NK-92 treated with Interleukin-12 subunit alpha and Interleukin-12 subunit beta, amount 100 ng/mL, for 24 hours (cell line): ENCODE measurements at regions not wholly inside any gene's neighbourhood (a gene's known extent, or its start where the extent isn't known, plus 50 kb on each side); places are given as distances from the start of the nearest gene placed in this dataset.
"Not testable (repeated sequence)": the region's sequence is repeated elsewhere in the genome, so short reads cannot be mapped to it uniquely, and the experiment has no call there.

Experiments
- DNase-seq: peaks from one replicate; lab custom pipeline; 2025; lab: John Stamatoyannopoulos, UW

DNA sequence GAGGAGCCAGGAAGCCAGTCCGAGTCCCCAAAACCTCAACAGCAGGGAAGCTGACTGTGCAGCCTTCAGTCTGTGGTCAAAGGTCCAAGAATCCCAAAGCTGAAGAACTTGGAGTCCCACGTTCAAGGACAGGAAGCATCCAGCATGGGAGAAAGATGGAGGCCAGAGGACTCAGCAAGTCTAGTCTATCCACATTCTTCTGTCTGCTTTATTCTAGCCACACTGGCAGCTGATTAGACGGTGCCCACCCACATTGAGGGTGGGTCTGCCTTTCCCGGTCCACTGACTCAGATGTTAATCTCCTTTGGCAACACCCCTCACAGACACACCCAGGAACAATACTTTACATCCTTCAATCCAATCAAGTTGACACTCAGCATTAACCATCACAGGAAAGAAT is 456.5 kb upstream of the TMEM132C start:
- DNase-seq = not testable (repeated sequence)

DNA sequence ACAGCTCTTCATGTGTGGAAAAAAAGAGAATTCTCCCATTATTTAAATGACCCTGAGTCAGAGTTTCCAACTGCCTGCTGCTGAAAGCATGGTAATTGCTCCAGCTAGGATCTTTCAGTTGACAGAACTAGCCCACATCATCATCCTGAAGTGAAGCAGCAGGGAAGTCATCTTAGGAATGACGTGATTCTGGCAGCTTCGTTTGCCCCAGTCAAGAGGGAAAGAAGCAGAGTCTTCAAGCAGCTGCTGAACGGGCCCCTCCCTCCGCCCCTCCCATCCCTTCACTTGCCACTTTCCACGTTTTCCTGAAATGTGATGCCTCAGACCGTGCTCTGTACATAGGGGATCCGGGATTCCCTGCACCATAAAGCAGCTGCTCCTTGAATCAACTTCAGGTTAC is 455.0 kb upstream of the TMEM132C start:
- DNase-seq = no peak

DNA sequence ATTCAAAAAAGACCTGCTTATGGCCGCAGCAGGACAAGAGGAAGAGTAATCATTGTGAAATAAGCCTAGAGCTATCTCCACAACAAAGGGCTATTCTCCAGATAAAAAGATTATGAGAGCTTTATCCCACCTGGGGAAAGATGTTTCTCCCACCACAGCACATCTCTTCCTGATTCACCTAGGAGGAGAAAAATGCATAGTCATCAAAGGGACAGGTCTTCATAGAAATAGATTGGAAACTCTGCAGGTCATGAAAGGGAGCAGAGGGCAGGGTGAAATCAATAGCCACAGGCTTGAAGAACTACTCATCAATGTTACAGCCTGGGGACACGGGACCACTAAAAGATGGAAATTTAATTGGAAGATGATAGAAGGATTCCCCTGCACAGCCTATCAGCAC is 453.8 kb upstream of the TMEM132C start:
- no peak for DNase-seq

DNA sequence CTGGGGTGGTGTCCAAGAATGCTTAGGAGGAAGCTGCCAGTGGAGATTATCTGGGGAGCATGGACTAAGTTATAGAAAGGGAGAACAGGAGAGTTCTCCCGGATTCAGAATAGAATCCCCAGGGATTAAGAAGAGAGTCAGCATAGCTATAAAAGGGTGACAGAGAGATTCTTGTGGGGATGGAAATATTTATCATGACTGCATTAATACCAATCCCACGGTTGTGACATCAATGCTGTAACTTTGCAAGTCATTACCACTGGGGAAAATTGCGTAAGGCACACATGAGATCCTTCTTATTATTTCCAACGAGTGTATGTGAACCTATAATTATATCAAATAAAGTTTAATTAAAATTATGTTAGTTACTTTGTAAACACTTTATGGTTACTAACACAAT is 447.9 kb upstream of the TMEM132C start:
- DNase-seq = no peak

DNA sequence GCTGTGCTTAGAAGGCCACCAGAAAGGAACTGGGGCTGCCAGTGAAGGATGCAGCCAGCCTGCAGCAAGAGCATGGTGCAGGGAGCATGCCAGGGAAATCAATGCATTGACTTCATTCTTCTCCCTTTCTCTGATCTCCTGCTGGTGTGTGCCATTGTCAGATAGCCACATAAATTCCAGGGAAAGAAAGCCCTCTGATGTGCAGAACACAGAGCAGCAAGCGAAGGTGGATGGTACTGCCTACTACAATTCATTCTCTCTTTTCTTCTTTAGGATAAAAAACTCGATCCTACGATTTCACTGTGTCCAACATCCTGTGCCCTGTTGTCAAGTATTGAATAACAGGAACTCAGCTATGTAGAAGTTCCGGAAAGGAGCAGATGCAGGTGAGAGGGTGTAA is 446.7 kb upstream of the TMEM132C start:
- DNase-seq = no peak

DNA sequence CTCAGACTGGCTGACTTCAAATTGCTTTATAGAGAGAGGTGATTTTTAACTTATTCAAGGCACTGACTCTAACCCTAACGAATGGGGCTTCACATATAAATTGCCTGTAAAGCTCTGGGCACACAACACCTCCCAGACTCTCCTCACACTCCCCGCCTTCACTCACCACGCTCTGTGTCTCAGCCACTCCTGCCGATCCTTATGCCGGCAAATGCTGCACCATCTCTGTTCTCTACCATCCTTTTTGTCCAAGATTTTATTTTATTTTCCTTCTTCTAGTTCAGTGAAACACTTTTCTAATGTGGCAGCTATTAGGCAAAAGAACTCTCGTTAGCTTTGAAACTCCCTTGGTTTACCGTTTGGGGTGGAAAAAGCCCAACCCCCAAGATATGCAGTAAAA is 446.1 kb upstream of the TMEM132C start:
- DNase-seq = no peak

DNA sequence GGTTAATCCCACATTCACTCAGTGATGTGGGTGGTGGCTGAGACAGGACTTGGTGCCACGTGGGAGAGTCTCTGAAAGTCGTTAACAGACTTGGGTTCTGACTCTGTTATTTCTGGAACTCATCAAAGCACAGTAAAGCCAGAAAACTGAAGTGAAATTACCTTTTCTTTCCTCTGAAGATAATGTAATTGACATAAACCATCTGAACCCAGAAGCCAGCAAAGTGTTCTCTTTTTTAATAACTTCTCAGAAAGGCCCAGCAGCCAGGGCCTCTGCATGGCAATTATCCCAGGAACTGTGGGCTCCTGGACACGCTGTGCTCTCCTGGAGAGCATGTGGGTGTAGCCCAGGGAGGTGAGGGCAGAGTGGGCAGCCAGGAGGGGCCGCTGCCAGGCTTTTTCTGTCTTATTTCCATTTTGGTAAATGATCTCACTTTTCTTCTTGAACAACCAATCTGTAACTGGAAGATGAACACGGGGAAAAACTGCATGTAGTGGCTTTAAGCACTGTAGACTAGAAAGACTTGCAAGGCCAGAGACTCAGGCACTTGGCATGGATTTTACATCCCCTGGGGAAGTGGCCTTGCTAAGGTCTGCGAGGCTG is 444.1 kb upstream of the TMEM132C start:
- DNase-seq = no peak

DNA sequence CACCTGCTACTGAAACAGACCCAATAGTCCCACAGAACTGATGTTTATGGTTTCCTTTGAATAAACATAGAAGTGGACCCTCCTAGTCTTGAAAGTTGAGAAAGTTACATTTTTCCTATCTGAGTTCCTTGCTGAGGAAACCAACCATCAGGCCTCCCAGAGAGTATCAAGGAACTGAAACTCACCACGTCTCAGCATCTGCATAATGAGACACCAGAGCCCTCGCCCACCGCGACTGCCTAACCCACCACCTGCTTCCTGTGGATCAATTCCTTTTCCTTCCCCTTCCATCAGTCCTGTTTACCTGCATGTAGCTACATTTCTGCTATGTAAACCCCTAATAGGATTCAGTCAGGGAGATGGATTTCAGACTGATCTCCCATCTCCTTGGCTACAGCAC is 443.2 kb upstream of the TMEM132C start:
- no peak for DNase-seq

DNA sequence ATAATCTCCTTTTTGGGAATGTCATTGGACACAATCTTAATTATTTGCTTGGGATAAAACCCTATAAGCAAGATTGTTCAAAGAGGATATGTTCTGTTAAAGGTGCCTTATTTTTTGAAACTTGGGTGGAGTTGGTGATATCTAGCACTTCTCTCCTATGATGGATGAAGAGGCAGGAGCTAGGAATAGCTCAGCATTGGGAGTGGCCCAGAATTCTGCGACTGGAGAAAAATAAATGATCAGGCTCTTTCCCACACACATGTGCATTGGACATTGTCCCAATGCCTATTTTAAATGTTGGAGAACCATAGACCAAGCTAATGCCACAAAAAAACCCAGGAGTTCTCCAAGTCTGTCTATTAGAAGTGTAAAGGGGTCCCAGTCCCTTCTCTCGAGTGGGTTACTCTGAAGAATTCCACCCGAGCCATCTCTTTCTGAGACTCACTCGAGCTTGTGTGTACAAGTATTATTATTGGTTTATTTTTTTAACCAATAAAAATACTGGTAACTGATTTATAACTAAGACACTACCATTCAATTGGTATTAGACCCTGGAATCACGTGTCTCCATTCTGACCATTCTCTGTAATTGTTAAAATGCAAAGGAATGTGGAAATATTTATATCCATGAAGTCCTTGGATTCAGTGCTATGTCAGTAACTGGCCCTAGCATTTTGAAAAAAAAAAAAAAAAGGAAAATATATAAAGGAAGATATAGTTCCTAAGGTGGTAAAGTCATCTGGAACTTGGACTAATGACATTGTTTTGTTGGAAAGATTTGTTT is 437.5 kb upstream of the TMEM132C start:
- DNase-seq = no peak

DNA sequence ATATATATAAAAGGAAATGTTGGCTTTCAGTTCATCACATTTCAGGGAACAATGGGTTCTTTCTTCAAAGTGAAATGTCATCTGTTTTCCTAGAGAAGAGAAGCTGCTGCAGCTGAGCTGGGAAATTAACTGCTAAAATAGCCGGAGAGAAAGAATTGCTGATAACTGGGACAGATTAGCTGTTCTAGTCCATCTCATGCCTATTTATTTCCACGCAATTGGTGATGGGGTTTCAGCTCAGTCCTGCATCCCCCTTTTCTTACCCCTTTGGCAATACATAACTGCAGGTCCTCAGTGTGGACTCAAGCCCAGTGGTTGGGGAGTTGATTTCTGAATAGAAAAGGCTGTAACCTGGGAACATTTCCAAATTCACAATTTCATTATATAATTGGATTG is 436.9 kb upstream of the TMEM132C start:
- no peak for DNase-seq

DNA sequence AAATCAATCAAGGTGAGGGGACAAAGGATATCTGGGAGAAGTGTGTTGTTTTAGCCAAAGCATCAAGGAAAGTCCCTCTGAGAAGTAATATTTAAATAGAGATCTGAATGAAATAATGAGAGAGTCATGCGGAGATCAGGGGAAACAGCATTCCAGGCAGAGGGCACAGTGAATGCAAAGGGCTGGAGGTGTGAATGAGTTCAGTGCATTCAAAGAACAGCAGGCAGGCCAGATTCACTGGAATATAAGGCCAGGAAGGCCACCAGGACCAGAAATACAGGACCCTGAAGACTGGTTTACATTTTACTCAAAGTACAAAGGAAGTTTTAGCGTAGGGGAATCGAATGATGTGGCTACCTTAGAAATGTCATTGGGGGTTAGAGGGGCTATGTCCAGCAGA is 436.2 kb upstream of the TMEM132C start:
- no peak for DNase-seq

DNA sequence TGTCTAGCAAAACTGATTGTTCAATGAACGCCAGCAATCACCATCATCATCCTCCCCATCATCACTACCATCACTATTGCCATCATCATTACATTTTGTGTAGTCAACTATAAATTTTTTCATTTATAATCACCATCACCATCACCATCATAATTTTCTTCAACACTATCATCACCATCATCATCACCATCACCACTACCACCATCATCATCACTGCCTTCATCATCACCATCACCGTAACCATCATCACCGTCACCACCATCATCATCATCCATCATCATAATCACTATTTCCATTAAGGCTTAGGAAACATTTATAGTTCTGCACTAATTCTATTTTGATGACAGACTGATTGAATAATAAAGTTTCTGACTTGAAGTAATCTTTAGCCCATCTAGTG is 434.8 kb upstream of the TMEM132C start:
- no peak for DNase-seq

DNA sequence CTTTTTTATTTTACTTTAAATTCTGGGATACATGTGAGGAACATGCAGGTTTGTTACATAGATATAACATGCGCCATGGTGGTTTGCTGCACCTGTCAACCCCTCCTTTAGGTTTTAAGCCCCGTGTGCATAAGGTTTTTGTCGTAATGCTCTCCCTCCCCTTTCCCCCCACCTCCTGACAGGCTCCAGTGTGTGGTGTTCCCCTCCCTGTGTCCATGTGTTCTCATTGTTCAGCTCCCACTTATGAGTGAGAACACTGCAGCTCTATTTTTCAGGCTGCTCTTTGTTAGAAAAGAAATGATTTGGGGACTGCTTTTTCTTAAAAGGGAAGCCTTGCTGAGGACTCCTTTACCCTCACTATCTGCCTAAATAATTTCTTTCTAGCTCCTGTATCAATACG is 430.2 kb upstream of the TMEM132C start:
- not testable (repeated sequence) for DNase-seq

DNA sequence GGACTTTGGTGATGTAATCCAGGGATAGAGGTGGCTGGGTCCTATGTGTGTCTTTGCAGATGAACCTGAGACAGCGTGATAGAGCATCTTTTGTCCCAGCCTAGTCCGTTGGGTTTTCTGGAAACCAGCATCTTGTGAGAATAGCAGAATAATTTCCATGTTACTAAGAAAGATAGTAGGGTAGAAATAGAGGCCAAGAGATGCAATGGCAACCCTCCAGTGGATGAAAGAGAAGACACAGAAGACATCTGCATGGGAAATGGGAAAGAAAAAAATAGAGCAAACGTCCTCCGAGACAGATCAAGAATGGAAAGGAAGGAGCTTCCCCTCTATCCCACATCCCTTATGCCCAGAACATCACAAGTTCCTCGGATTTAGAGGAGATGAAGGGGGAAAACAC is 409.3 kb upstream of the TMEM132C start:
- DNase-seq = no peak

DNA sequence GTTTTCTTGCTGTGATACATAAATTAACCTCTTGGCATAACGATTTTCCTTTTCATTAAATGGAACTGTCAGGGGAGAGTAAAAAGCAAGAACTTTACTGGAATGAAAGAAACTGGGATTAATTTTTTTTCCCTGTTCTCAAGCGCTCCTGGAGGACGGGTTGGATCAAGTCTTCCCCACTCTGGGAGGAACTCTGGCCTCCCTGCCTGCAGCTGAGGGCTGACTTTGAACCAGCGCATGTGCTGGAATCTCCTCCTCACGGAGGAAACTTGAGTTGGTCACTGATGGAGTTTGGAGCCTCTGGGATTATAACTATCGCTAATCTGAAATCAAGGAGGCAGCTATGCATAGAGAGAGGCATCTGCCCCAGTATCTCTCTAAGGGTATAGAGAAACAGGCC is 406.4 kb upstream of the TMEM132C start:
- no peak for DNase-seq

DNA sequence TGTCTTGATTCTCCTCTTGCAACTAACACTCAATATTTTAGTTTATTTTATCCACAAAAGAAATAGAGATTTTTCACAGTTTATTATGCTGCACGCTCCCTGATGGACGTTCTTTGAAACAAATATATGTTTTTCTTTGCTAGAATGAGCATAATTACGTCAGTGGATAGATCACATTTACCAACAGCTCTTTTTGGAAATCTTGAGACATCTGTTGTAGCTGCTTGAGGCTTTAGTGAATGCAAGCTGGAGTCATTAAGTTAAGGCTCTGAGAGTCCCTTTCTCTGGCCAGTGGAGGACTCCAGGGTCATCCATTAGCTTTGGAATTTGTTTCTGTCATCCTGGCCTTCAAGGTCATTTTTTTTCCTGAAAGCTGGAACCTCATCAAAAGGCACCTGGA is 405.6 kb upstream of the TMEM132C start:
- DNase-seq = no peak

DNA sequence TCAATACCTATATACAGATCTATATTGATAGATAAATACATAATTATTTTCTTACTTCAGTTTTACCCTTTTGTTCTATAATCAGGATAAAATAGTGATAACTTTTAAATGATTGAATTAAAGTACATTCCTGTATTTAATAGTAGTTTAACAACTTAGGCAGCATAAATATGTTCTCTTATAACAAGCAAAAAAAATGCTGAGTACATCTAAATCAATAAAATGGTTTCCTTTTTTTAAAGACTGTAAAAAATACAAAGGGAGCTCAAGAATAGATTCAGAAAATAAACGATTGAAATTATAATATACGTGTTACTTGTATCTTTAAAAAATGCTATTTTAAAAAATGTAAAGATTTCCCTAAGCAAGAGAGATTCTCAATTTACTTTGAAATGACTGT is 393.7 kb upstream of the TMEM132C start:
- DNase-seq = no peak

DNA sequence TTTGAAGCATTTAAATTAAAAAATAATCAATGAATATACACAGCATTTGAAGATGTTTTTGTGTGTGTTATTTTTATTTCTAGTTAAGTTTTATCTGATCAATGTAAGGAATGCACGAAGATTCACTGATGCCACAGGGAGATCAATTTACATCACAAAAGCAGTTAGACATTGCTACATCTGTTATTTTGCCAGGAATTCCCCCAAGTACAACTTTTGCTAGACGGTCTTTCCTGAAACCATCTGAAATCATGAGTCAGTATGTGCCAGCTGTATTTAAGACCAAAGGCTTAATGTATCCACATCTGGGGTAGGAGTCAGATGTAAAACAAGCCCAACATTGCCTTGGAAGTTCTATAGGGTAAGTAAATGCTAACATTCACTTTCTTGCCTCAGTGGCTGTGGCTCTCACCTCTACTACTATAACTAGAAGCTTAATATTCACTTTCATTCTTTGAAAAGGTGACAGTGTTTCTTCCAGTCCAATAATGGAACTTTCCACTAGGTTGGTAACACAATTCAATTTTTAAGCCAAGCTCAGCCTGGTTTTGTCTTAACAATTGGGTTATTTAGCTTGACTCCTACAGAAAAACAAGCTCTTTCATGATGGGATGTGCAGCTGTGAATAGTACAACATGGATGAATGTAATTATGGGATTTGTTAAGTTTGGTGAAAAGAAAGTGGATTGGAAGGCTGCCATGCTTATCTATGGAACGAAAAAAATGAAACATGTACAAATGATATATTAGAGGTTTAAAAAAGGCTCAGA is 385.4 kb upstream of the TMEM132C start:
- DNase-seq = no peak

DNA sequence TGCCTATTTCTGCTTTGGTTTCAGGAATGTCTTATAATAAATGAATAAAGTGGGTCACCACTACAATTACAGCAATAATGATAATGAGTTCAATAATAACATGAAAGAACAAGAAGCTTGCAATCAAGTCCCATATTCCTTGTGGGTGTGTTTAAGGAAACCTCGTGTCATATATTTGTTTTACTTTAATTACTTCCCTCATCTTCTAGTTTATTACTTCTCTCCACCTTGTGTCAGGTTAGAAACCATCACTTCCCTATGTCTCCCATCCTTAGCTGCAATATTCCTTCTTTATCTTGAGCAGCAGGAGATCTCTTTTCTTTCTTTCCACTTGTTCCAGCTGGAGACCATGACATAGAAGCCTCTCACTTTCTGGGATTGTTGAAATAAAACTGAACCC is 384.0 kb upstream of the TMEM132C start:
- DNase-seq = no peak

DNA sequence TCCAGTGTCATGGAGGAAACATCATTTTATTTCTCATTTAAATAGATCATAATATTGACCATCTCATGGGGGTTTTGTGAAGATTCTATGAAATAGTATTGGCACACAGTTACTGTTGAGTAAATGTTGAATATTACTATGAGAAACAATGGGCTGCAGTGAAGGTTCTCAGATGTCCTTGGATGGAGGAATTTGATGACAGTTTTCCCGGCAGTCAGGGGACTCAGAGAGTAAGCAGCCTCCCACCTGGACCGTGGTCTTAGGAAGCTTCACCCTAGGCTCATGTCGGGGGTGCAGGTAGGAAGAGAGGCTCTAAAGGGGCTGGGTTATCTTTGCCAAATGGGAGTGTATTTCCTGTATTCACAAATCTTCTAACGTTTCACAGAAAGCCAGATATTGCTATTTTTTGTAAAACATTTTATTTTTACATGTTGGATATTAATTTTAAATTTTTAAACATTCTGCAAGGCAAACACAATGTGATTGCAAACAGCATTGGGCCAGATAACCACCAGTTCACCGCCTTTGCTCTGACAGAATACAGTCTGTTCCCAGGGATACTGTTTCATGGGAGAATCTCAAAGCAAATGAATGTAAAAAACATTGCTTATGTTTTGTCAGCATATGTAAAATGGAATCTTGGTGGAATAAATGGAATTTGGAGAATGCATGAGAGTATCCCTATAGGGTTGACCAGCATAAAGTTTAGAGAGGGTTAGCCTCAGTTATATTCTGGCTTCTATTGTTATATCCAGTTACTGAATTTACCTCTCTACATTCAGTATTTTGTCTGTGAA is 380.8 kb upstream of the TMEM132C start:
- DNase-seq = no peak

DNA sequence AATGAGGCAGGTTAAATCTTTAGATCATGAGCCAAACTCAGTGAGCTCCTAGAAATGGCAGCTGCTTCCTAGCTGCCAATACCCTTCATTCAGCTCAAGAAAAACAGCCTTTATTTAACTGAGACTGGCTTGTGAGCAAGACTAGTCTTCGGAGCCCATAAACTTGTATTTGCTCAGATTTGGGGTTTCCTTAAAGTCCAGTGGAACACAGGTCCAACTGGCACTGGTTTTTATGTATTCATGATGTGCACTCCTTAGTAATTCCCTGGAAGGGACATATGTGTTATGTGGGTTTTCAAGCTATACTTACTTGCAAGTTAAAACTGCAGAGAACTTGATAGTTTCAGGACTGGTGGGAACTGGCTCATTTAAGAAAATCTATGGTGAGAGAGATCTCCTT is 380.1 kb upstream of the TMEM132C start:
- no peak for DNase-seq

DNA sequence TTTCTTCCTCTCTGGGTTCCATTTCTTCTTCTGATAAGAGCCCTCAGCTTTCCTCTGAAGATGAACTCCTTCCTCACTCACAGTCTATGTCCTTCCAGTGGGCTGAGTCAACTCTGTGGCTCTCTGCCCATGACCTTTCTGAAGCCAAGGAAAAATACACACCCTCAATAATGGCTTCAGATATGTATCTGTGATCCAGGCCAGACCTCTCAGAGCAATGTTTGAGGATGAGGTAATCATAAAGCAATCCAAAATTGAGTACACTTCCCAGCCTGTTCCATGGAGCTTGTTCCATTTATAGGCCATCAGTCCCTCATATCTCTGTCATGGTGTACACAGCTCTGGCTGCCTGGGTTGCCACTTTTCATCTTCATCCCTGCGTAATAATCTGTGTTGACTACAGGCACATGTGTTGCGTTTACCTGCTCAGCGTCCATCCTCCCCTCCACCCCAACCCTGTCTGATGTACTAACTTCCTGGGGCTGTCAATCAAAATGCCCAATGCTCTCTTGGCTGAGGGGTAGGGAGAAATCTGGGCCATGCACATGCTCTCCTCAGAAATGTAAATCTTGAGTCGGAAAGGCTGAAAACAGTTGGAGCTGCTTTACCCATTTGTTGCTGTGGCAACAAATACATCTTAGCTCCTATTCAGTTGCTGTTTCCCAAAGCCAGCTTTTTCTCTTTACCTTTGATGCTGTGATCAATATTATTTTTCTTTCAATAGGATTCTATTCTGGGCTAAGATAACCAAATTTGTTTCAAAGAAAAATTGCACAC is 377.8 kb upstream of the TMEM132C start:
- no peak for DNase-seq
